ENCODE measurements at regions not wholly inside any gene's neighbourhood (a gene's known extent, or its start where the extent isn't known, plus 50 kb on each side); places are given as distances from the start of the nearest gene placed in this dataset.

DNA sequence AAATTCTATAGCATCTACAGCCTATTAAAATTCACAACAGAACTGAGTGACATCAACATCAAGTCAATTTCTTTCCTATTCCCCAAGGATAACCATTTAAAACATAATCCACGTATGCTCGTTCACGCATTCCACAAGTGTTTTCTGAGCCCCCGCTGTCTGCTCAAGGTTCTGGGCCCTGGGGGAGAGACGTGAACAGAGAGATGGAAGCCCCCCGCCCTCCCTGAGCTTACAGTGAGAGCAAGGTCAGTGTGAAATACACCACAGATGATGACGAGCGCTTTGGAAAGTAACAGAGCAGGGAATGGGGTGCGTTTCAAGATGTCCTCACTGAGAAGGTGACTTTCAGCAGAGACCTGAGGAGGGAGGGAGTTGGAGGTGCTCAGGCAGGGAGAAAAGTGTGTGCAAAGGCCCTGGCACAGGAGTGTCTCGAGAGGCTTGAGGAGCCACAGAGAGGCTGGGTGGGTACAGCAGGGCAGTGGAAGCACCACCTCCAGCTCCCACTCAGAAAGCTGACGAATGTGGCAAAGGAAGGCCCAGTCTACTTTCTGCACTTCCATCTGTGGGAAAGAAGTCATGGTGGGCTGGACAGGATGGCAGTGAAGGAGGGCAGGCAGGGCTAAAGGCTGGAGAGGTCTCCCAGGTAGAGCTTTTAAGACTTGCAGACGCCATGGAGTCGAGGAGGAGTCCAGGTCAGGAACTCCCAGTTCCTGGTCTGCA lies 88.3 kb downstream of the DLL1 start:
- no peaks in the 10 kb centered on the region for H3K79me2 ChIP-seq (ENCODE audit: insufficient read depth, low read length)
- H3K4me2 ChIP-seq (ENCODE audit: insufficient read depth, low read length), result no peak overlapping the region
- no peak overlapping the region for H2AFZ ChIP-seq (ENCODE audit: low read length)
- H3K4me1 ChIP-seq (ENCODE audit: insufficient read depth, low read length), result no peaks in the 10 kb centered on the region
- TF ChIP-seq, protein P1, sequence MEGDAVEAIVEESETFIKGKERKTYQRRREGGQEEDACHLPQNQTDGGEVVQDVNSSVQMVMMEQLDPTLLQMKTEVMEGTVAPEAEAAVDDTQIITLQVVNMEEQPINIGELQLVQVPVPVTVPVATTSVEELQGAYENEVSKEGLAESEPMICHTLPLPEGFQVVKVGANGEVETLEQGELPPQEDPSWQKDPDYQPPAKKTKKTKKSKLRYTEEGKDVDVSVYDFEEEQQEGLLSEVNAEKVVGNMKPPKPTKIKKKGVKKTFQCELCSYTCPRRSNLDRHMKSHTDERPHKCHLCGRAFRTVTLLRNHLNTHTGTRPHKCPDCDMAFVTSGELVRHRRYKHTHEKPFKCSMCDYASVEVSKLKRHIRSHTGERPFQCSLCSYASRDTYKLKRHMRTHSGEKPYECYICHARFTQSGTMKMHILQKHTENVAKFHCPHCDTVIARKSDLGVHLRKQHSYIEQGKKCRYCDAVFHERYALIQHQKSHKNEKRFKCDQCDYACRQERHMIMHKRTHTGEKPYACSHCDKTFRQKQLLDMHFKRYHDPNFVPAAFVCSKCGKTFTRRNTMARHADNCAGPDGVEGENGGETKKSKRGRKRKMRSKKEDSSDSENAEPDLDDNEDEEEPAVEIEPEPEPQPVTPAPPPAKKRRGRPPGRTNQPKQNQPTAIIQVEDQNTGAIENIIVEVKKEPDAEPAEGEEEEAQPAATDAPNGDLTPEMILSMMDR (IDR thresholded peaks at IDR 0.05; ENCODE audit: extremely low read depth, low read depth, low read length), result no peak
- no peak overlapping the region for H3K4me3 ChIP-seq (ENCODE audit: insufficient read depth, low read length)
- DNase-seq (ENCODE audit: insufficient read length, low spot score, missing footprints), result no peak
- H4K20me1 ChIP-seq (ENCODE audit: insufficient read depth, low read length), result no peaks in the 10 kb centered on the region
- no peaks in the 10 kb centered on the region for H3K9me3 ChIP-seq (ENCODE audit: low read depth, low read length)
- no peaks in the 10 kb centered on the region for H3K27me3 ChIP-seq (ENCODE audit: insufficient read depth, low read length)
- H3K36me3 ChIP-seq (ENCODE audit: insufficient read depth, low read length), result no peaks in the 10 kb centered on the region
- no peak overlapping the region for H3K27ac ChIP-seq (ENCODE audit: low read depth, low read length)

DNA sequence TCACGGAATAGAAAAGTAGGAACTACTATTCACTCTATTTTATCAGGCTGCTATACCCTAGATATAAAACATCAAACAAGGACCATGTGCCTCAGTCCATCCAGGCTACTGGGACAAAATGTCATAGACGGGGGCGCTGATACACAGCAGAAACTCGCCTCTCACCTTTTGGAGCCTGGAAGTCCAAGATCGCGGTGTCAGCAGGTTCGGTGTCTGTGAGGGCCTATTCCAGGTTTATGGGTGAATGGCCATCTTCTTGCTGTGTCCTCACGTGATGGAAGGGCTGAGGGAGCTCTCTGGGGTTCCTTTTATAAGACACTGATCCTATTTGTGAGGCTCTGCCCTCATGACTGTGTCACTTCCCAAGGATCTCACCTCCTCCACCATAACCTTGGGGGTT lies 89.5 kb downstream of the DLL1 start:
- H3K9me3 ChIP-seq (ENCODE audit: low read depth, low read length), result no peaks in the 10 kb centered on the region

DNA sequence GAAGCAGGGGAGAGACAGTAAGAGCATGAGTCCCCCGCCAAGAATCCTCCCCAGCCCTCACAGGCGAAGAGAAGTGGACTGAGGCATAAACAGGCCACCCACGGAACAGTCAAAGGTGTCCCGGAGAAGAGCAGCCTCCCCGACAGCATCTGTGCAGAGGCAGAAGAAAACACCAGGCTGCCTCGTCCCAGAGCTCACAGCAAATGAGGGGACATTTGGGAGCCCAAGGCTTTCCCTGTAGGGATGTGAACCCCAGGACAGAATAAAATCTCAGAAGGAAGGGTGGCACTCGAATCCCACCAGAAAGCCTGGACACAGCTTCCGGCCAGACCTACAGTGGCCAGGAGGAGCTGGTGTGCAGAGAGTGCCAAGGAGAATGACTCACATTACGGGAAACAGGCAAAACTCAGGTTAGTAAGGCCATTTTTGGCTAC lies 90.4 kb downstream of the DLL1 start:
- no peaks in the 10 kb centered on the region for H3K27me3 ChIP-seq (ENCODE audit: insufficient read depth, low read length)
- TF ChIP-seq, protein P1 (IDR thresholded peaks at IDR 0.05; ENCODE audit: extremely low read depth, low read depth, low read length), result no peak
- H3K36me3 ChIP-seq (ENCODE audit: insufficient read depth, low read length), result no peaks in the 10 kb centered on the region
- DNase-seq (ENCODE audit: insufficient read length, low spot score, missing footprints), result no peak
- no peak overlapping the region for H3K27ac ChIP-seq (ENCODE audit: low read depth, low read length)
- H4K20me1 ChIP-seq (ENCODE audit: insufficient read depth, low read length), result no peaks in the 10 kb centered on the region
- no peak overlapping the region for H2AFZ ChIP-seq (ENCODE audit: low read length)
- no peak overlapping the region for H3K4me3 ChIP-seq (ENCODE audit: insufficient read depth, low read length)
- no peak overlapping the region for H3K4me2 ChIP-seq (ENCODE audit: insufficient read depth, low read length)
- no peaks in the 10 kb centered on the region for H3K4me1 ChIP-seq (ENCODE audit: insufficient read depth, low read length)
- no peaks in the 10 kb centered on the region for H3K9me3 ChIP-seq (ENCODE audit: low read depth, low read length)
- H3K79me2 ChIP-seq (ENCODE audit: insufficient read depth, low read length), result no peaks in the 10 kb centered on the region

More for the DNA sequence above, 89.5 kb downstream of the DLL1 start:
- no peak for DNase-seq (ENCODE audit: insufficient read length, low spot score, missing footprints)
- no peaks in the 10 kb centered on the region for H3K4me1 ChIP-seq (ENCODE audit: insufficient read depth, low read length)
- H4K20me1 ChIP-seq (ENCODE audit: insufficient read depth, low read length), result no peaks in the 10 kb centered on the region
- no peak overlapping the region for H3K4me3 ChIP-seq (ENCODE audit: insufficient read depth, low read length)
- no peaks in the 10 kb centered on the region for H3K79me2 ChIP-seq (ENCODE audit: insufficient read depth, low read length)
- no peaks in the 10 kb centered on the region for H3K27me3 ChIP-seq (ENCODE audit: insufficient read depth, low read length)
- no peaks in the 10 kb centered on the region for H3K36me3 ChIP-seq (ENCODE audit: insufficient read depth, low read length)
- no peak overlapping the region for H2AFZ ChIP-seq (ENCODE audit: low read length)
- H3K4me2 ChIP-seq (ENCODE audit: insufficient read depth, low read length), result no peak overlapping the region
- H3K27ac ChIP-seq (ENCODE audit: low read depth, low read length), result no peak overlapping the region
- TF ChIP-seq, protein P1 (IDR thresholded peaks at IDR 0.05; ENCODE audit: extremely low read depth, low read depth, low read length), result no peak

DNA sequence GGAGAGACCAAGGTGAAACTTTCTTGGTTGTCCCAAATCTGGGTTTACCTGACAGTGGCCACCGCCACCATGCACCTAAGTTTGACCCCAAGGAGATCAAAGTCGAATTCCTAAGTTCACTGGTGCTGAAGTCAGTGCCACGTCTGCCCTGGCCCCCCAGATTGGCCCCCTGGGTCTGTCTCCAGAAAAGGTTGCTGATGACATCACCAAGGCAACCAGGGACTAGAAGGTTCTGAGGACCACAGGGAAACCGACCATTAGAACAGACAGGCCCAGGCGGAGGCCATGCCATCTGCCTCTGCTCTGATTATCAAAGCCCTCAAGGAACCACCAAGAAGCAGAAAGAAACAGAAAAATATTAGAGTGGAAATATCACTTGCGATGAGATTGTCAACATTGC lies 91.2 kb downstream of the DLL1 start:
- Histone ChIP-seq H3K79me2 (ENCODE audit: insufficient read depth, low read length) (no peaks in the 10 kb centered on the region), H3K27ac (ENCODE audit: low read depth, low read length) (no peak overlapping the region), H3K4me3 (ENCODE audit: insufficient read depth, low read length) (no peak overlapping the region), H3K4me2 (ENCODE audit: insufficient read depth, low read length) (no peak overlapping the region), H3K4me1 (ENCODE audit: insufficient read depth, low read length) (no peaks in the 10 kb centered on the region), H3K36me3 (ENCODE audit: insufficient read depth, low read length) (no peaks in the 10 kb centered on the region), H3K9me3 (ENCODE audit: low read depth, low read length) (no peaks in the 10 kb centered on the region), H3K27me3 (ENCODE audit: insufficient read depth, low read length) (no peaks in the 10 kb centered on the region), H4K20me1 (ENCODE audit: insufficient read depth, low read length) (no peaks in the 10 kb centered on the region), H2AFZ (ENCODE audit: low read length) (no peak overlapping the region)
- TF ChIP-seq, protein P1 (IDR thresholded peaks at IDR 0.05; ENCODE audit: extremely low read depth, low read depth, low read length), result no peak
- DNase-seq (ENCODE audit: insufficient read length, low spot score, missing footprints), result no peak

Data from osteoblast (primary cell).